T-helper 1 cell (primary cell): ENCODE measurements at regions not wholly inside any gene's neighbourhood (a gene's known extent, or its start where the extent isn't known, plus 50 kb on each side); places are given as distances from the start of the nearest gene placed in this dataset.

Source experiments
- DNase-seq, 5 donors: peaks; one replicate each; pipeline ENCODE4 v3.0.0-alpha.2; 2012 to 2020

DNA sequence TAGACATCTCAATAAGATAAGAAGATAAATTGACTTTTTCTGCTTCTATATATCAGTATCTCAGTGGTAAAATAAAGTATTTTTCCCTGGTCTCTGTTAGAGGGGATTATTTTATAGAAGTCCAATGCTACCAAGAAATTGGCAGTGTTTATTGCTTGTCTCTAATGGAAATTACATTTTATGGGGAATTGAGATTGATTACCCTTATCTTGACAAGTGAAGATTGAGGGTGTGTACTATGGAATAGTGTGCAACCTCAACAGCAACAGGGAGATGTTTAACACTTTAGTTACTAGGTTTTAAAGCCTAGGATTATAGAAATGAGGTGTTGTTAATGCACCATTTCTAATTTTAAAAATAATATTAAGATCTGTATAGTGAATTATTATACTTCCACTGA is 154.8 kb upstream of the ROBO1 start:
- DNase-seq = no peak

DNA sequence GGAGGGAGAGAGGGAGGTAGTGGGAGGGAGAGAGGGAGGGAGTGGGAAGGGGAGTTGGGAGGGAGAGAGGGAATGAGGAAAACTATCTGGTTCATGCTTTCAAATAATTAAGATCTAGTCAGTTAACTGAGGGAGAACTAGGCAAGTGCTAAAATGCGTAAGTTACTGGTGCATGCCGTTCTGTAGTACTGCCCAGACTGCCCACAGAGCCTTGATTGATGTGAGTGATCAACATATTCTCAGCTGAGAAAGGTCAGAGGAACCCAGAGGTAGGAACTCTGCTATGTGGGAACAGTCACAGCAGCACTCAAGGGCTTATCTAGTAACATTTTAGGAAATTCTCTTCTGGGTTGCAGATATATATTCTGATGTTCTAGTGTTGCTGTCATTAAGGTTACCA is 149.8 kb upstream of the ROBO1 start:
- no peak for DNase-seq

DNA sequence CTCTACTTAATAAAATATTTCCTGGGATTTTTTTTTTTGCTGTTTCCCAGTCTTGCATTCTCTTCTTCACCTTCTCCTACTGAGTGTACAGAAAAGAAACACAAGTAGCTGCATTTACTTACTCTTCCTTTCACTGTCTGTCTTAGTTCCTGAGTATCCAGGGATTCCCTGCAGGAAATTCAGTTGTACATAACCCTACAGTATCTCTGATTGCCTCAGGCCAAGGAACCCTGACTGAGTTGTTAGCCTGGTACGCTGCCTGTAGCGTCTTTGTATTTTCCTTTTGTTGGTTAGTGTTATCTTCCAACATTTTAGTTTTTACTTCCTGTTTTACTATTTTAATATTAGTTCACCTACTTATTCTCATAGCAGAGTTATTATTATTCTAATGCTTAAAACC is 142.5 kb upstream of the ROBO1 start:
- DNase-seq = no peak

DNA sequence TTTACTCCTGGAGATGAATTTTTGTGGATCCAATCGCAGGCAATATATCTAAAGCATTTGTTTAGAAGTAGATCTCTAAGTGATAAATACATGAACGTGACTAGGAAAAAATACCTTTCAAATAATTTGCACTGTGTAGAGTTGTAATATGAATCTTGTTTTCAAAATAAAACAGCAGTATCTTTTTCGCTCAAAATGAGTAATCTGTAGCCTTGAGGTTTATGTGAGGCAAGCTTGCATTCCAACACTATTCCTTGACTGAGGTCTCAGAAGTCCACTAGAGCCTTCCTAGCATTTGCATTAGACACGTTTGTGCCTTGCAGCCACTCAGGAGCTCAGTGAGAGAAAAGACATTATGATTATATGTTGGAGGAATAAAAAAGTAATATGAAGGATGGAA is 138.3 kb upstream of the ROBO1 start:
- no peak for DNase-seq

DNA sequence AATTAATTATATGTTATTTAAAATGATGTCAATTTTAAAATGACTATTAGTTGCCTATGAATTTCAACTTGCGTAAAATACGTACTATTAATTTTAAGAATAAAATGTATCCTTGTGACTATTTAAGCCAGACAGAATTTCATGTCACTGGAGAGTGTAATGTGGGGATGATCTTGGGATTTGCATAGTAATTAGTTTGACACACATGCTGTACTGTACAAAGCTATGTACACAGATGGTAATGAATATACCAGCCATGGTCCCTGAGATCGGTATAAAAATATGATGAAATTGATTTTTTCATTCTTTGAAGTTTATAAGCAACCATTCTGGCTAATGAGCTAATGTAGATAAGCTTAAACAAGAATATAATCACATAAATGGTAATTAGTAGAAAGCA is 134.4 kb upstream of the ROBO1 start:
- no peak for DNase-seq

DNA sequence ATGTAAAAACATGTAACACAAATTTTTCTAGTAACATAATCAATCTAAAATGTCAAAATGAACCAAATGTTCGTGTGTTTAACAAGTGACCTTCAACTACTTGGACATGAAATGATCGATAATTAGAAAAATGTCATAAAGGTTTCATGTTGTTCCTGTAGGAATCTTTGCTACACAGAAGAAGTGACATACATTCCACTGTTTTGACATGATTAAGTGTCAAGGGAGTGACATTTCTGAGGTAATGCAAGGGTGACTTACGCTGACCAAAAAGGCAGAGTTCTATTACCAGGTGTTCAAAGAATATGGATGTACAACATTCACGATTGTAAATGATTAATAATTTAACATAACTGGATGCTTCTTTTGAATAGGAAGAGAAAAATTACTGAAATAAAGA is 131.1 kb upstream of the ROBO1 start:
- no peak for DNase-seq

DNA sequence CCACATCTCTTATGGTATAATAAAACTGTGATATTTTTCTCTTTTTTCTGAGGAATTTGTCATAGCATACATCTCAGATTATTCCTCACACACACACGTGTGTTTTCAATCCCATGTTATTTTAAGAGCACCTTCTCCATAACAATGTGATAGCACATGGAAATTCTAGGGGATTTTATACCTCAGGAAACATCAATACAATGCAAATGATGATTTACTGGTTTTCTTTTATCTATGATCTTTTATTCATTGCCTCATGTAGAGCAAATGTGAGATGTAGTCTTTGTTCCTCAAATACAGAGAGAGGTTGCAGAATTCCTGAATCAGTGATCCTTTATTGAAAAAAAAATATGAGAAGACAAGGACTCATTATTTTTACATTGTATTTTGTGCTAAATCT is 128.3 kb upstream of the ROBO1 start:
- DNase-seq = no peak

DNA sequence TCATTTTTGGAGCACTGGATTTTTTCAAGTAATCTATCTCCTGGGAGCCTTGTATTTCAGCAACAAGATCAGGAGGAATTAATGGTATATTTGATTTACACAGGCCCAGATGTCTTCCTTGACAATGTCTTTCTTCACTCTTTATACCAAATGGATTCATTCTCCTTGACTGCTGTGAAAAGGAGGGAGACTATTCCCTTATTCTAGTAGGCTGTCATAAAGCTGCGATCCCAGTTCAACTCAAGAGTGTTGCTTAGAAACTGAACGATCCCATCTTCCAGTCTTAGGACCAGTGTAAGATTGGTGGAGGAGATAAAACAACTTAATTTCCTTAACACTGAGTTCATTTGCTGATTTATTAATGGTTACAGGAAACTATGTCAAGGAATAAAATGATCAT is 119.4 kb upstream of the ROBO1 start:
- DNase-seq = no peak

DNA sequence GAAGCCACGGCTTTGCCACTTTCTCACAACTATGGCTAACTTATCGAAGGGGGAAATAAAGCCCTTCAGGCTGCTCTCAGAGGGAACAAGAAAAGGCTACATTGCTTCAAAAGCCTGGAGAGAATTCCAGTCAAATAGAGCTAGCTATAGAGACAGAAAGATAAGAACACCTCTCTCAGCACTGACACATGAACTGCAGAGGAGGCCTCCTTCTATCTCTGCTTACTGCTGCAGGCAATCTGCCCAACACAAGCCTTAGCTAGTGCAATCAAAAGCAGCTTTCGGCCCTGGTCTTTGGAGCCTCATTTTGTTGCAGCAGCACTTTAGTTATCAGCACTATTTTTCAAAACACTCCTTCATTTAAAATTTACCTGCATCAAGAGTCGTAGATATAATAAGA is 118.4 kb upstream of the ROBO1 start:
- DNase-seq = no peak

DNA sequence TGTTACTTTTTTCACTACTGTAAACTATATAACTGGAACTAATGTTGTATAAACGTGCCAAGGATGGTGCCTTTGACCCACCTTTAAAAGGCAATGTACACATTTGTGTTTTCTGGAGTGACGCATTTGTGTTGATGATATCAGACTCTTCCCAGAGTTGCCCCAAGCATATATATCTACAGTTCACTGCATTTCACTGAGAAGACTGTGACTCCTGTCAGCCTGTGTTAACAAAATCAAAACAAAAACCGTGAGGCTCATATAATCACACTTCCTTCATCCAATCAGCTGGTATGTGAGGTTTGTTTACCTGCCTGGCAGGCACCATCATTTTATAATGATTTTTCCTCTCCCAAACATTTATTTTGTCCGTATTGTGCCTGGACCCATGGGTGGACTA is 117.6 kb upstream of the ROBO1 start:
- DNase-seq = no peak

DNA sequence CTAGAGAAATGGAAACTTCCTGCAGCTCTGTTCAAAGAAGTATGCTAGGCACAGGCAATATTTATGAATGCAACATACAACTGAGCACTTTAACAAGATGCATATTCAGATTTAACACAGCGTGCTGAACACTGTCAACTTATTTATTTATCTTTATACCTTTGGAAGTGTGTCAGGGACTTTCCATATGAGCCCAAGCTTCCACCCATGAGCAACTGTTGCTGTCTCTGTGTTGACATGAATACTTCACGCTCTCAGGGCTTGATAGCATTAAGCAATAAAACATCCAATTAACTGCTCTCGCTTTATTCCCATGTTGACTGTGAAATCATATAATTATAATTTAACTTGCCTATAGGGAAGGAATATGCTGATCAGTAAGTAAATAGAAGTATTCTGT is 116.6 kb upstream of the ROBO1 start:
- DNase-seq = no peak

DNA sequence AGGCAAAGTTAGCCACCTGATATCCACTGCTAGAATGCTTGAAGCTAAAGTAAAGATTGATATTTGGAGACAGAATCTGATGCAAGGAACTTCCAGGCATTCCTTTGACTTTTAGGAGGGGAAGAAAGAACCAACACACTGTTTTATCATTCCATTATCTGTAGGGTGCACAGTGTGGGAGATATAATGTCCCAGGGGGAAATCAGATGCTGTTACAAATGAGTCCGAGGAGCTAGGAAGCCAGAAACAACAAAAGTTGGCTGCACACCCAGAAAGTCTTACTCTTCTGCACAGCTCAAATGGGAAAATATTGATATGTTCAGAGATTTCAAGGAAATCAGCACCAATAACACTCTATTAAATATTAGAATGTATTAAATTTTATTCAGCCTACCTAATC is 113.6 kb upstream of the ROBO1 start:
- DNase-seq = no peak

DNA sequence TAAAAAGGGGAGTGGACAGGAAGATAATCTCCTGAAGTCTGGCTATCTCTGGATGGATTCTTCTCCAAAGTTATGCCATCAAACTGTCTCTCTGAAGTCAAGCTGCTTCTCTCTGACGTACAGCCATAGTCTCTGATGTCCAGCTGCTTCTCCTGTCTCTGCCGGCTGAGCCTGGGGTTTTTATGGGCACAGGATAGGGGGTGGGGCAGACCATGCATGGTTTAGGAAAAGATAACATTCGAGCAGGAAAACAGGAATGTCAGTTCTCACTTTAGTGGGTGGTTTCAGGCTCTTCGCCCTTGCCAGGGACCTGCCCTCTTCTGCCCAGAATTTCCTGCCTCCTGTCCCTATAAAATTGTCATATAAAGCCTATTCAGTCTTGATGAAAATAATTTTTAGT is 110.9 kb upstream of the ROBO1 start:
- no peak for DNase-seq

DNA sequence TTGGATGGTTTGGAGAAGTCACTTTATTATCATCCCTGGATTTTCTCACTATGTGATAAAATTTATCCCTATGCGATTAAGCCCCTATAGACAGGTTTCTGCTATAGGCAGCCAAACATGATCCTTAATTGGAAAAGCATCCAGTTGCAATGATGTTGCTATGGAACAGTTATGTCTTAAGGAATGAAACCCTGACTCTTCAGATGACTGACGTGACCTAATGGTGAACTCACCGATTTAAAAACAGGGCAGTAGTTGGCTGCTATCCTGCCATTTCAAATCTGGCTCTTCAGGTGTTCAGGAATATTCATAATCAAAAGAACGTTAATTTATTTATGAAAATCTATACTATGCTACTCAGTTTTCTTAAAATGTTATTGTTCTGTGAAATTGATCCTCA is 106.8 kb upstream of the ROBO1 start:
- DNase-seq = no peak

DNA sequence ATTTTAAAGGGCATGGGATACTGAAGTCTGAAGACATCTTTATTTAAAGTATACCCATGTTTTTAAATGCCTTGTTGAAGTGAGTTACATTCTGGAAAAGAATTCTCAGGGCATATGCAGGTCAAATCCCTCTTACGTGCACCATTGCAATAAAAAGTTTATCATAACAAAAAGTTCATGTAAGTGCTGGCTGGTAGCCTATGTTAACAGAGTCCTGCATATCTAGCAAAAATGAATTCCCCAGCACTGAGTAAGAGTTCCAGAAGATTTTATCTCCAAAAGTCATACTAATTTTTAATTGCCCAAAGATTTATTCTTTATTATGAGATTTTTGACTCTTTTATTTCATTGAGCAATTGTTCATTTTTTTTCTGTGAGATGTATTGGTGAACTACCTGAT is 104.7 kb upstream of the ROBO1 start:
- no peak for DNase-seq

DNA sequence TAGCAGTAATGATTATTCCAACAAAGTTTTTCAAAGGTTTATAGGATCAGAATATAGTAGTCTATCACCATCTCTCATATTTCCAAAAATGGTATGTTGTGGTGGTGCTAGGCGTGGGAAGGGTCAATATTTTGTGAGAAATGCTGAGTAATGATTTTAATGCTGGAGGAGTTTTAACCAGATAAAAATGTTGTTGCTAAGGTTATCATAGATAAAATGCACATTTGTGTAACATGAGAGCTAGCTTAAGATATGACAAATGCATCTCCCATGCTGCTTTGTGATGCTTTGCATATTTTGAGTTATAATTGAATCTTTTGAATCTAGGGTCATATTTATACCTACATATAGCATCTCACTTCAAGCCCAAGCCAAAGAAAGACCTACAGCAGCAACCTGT is 103.9 kb upstream of the ROBO1 start:
- no peak for DNase-seq

DNA sequence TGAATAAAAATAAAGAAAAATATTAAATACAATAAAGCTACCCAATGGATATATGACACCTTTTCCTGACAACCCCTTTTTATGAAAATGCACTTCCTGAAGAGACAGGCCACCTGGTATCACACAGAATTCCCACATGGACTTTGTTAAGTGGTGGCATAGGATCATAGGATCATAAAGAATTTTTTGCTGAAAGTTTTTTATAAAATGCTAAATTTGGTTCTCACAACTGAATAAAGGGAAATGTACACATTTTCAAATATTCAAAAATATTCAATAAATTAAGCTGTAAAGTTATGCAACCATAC is 102.5 kb upstream of the ROBO1 start:
- DNase-seq = no peak

DNA sequence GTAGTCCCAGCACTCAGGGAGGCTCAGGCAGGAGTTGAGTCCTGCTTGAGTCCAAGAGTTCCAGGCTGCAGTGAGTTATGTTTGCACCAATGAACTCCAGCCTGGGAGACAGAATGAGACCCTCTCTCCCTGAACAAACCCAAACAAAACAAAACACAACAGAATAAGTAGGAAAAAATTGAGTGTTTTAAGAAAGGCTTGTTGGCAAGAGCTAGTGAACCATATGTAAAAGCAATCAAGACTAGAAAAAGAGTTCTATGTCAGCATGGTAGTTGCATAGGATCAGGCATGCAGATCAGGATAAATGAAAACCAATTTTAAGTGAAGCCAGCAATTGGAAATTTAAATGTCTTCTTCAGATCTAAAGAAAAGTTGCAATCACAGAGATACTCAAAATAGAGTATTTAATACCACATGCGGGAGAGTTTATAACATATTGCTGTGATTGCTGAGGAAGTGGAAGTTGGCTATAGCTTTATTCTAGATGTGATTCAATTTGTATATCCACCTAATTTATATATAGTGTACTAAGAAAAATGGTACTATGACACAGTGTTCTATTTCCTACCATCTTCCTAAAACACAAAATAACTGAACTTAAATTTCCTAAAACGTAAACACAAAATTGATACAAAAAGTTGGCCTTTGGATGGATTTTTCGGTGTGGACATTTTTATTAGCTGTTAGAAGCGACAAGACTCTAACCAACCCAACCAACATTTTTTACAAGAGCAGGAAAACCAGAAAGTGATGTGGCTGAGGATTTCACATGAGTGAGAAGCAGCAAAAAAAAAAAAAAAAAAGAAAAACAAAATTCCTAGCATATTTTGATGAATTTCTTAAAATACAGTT is 101.9 kb upstream of the ROBO1 start:
- no peak for DNase-seq

DNA sequence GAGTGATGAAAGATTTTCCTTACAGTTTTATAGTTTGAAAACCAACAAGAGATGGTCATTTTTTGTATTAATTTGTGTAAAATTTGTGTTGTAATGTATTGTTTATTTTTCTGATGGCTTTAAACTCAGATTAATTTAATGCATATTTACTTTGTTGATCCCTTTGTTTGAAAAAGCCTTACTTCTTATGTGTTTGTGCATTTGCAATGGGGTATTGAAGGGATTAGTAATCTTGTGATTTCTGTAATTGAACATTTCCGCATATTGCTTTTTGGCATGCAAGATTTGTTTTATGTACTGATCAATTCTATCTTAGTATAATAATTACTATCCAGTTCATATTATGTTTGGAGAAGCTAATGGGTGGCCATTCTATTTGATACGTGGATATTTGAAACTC is 98.4 kb upstream of the ROBO1 start:
- no peak for DNase-seq

DNA sequence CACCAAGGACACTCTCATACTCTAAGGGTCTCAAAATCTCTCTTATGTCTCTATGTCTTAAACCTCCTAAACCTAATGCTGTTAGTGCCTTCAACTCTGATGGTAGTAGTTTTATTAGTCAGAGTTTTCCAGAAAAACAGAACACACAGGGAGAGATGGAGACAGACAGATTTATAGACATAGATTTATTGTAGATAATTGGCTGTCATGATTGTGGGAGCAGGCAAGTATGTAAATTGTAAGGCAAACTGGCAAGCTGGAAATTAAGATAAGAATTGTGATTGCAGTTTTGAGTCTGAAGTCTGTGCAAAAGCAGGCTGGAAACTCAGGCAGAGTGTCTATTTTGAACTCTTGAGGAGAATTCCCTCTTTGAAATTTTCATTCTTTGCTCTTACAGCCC is 96.3 kb upstream of the ROBO1 start:
- DNase-seq = no peak

DNA sequence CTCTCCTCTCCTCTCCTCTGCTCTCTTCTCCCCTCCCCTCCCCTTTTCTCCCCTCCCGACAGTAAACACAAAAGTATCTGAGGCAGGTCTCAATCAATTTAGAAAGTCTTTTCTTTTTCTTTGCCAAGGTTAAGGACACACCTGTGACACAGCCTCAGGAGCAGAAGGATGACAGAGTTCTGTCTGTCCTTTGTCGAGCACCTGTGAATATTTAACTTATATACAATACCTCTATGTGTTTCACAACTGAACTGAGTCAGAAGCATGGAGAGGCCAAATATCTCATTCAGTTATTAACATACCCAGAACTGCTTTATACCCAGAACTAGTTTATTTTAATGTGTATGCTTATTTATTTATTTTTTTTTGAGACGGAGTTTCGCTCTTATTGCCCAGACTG is 81.1 kb upstream of the ROBO1 start:
- DNase-seq = no peak

DNA sequence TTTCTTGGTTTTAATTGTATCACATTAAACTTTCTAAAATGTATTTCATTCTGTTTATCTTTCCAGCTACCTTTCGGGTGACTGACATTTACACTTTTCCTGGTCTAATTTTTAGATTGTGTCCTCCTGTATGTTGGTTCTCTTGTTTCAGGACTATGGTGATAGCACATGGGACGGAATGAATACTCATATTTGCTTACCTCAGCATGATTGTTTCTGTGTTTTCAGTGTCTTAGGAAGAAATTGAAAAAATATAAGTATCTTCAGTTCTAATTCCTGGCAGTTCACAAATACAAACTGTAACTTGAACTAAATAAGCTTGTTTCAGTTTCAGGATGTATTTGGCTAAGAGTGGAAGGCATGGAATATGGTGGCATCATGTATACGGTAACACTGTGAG is 80.1 kb upstream of the ROBO1 start:
- no peak for DNase-seq

DNA sequence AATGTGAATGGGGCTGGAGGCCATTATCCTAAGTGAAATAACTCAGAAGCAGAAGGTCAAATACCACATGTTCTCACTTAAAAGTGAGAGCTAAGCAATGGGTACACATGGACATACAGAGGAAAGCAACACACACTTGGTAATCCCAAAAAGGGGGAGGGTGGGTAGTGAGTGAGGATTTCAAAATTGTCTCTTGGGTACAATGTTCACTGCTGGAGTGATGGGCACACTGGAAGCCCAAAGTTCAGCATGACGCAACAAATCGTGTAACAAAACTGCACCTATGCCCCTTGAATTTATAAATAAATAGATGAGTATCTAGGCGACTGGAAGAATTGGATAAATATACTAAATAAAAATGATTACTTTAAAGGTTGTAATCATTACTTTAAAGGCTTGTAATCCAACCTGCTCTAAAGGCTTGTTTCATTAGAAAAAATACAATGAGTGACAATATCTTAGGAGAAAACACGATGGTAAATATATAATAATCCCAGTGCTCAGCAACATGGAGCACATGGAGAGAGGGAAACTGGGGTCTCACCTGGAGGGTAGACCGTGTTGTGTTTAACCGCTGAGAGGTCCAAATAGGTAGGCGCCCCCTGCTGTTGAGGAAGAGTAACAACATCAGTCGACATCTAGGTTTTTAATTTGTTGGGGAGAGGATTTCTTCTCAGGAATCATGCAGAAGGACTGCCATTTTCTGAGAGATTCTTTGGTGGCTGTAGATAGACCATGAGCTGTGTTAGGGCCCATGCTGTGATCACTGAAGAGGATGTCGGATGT is 78.5 kb upstream of the ROBO1 start:
- DNase-seq = no peak

DNA sequence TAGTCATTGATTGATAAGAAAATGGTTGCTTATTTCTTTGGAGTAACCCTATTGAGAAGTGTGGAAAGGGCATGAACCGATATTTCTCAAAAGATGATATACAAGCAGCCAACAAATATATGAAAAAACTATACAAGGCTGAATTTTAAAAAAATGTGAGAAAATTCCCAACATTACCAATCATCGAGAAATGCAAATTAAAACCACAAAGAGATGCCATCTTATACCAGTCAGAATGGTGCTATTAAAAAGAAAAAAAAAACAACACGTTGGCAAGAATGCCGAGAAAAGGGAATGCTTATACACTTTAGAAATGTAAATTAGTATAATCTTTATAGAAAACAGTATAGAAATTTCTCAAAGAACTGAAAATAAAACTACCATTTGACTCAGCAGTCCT is 77.7 kb upstream of the ROBO1 start:
- DNase-seq = no peak

DNA sequence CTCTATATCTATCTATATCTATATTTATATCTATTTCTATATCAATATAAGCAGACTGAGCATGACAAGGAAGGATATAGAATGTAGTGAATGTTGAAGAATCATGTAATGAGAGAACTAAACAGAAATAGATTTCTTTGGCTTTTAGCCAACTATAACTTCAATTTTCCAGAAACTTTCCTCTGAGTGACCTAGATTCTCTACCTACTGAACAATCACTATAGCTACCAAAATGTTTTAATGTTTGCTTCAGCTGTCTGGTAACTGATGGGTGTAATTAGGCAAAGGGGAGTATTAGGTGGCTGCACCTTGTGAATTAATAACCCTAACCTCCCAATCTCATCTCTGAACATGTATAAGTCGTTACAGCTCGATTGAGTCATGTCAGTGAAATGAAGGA is 76.4 kb upstream of the ROBO1 start:
- DNase-seq = no peak
